Pancreas (tissue), 10 donors: ENCODE measurements at regions not wholly inside any gene's neighbourhood (a gene's known extent, or its start where the extent isn't known, plus 50 kb on each side); places are given as distances from the start of the nearest gene placed in this dataset.

Experiments used
- ATAC-seq, 4 donors: fragments of 200-7000 bp; cut with Tn5 transposase; one replicate each; pipeline versions ENCODE4 v1.8.0 to v1.9.1; 2020; ENCODE audit warnings: mild to moderate bottlenecking in 4 of 4, moderate library complexity in 4 of 4
- DNase-seq, 6 donors: peaks; one replicate each; pipeline ENCODE4 v3.0.0-alpha.2; 2020
- FAIRE-seq: peaks from 2 replicates; lab custom pipeline; 2012; peaks lifted over from hg19 to GRCh38; lab: Jason Lieb, UNC
- H3K27ac ChIP-seq, 4 donors: fragments of 200-600 bp; sonication (generic); 1 replicate in 3 of 4; 2 replicates in 1 of 4; pipeline versions ENCODE4 v1.5.0 to v1.8.0; 2020
- H3K27me3 ChIP-seq, 4 donors: fragments of 200-600 bp; one replicate each; pipeline ENCODE4 v1.8.0; 2021
- H3K36me3 ChIP-seq, 3 donors: fragments of 200-600 bp; sonication (generic) in 1 of 3; one replicate each; pipeline versions ENCODE4 v1.5.0 to v1.8.0; 2020 to 2021
- H3K4me1 ChIP-seq, 3 donors: fragments of 200-600 bp; one replicate each; pipeline ENCODE4 v1.8.0; 2021
- H3K4me3 ChIP-seq, 4 donors: fragments of 200-600 bp; sonication (generic) in 2 of 4; one replicate each; pipeline versions ENCODE4 v1.5.0 to v1.8.0; 2020 to 2021
- H3K9me3 ChIP-seq, 4 donors: fragments of 200-600 bp; one replicate each; pipeline ENCODE4 v1.8.0; 2021
- WGBS, 2 donors: extraction: QIAGEN DNeasy Blood & Tissue Kit; methylation state at CpG; one replicate each; pipeline ENCODE4 v1.1.7; 2013; 5-methylcytosine and 5-hydroxymethylcytosine counted together
- intact Hi-C, 3 donors: fragments of 100-400 bp; cut with DNase I; formaldehyde crosslinking; loops; one replicate each; pipeline versions ENCODE4 v1.11.1 to v1.14.2; 2022
- TF ChIP-seq, protein P1 (sequence below), 4 donors: fragments of 200-600 bp; sonication (generic) in 3 of 4; IDR thresholded peaks; one replicate each; pipeline versions ENCODE4 v1.5.0 to v1.8.0; 2021; ENCODE audit warnings: antibody characterized with exemption in 4 of 4
- donor health status: healthy with polysubstance abuse.
- donor health status: DM: no; HTN: no; CAD: no; lungs with moderate emphysema.
- donor health status: DM: no; HTN: no; CAD: no.
- donor health status: control.
- donor health status: control.
- donor health status: Bipolar disorder and iron deficiency.
- donor health status: DM: yes; HTN: yes; CAD: no.
- donor health status: DM: no; HTN: no; CAD: no.
- donor health status: DM: no; HTN: no; CAD: no.
- donor health status: DM: yes; HTN: yes; CAD: no.

DNA sequence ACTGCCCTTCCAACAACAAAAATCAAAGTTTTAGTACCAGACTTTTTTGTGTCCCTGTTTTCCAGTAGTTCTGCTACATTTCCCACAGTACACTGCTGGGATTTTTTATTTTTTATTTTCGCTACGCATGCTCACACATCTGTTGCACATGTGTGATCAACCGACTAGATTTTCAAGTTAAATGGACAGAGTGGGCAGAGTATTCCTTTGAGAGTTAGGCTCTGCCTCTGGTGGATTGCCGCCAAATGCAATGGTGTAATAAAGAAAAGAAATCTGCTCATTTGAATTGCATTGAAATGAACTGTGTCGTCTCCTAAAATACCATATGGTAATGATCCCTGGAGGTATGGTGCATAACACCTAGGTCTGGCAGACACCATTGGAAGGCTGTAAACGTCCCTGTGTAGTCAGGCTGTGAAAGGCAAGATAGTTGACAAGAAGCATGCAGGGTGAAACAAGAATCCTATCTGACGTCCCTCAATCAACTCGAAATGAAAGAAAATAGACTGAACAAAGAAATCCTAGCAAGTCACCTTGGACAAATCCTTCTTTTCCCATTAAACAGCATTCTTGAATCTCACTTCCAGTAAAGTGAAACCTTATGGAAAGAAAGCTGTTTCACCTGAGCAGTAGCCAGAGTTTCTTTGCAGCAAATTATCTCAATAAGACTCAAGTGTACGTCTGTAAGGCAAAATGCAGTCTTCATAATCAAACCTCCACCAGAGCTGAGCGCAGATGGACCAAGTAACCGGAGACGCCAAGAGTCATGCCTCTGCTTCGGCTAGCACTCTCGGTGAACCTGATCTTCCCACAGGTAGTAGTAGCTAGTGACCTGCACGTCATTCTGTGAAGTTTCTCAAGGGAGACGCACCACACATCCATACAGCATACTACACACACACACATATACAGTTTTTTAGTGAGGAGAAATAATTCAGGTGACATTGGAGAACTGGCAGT lies 357.3 kb downstream of the CRPPA start:
- H3K27ac ChIP-seq, result no peak overlapping the region
- ATAC-seq, result no peak
- FAIRE-seq, result no peak
- DNase-seq, result no peak
- H3K4me1 ChIP-seq, result peaks cover 0 to 6% (median 4%) of the 10 kb centered on the region in 3 donors
- no peaks in the 10 kb centered on the region for H3K9me3 ChIP-seq
- no peaks in the 10 kb centered on the region for H3K36me3 ChIP-seq
- H3K4me3 ChIP-seq, result no peak overlapping the region
- intact Hi-C loops, result loop anchor here in 1 of 3 donors (10.0 kb wide), 1 partner anchor 759 kb away; no protein-coding TSS in a partner anchor
- no peaks in the 10 kb centered on the region for H3K27me3 ChIP-seq
- 76 to 83% methylated on average over 16 of the region's 16 CpGs for WGBS, 2 donors
- TF ChIP-seq, protein P1, sequence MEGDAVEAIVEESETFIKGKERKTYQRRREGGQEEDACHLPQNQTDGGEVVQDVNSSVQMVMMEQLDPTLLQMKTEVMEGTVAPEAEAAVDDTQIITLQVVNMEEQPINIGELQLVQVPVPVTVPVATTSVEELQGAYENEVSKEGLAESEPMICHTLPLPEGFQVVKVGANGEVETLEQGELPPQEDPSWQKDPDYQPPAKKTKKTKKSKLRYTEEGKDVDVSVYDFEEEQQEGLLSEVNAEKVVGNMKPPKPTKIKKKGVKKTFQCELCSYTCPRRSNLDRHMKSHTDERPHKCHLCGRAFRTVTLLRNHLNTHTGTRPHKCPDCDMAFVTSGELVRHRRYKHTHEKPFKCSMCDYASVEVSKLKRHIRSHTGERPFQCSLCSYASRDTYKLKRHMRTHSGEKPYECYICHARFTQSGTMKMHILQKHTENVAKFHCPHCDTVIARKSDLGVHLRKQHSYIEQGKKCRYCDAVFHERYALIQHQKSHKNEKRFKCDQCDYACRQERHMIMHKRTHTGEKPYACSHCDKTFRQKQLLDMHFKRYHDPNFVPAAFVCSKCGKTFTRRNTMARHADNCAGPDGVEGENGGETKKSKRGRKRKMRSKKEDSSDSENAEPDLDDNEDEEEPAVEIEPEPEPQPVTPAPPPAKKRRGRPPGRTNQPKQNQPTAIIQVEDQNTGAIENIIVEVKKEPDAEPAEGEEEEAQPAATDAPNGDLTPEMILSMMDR (IDR thresholded peaks at IDR 0.05), result no peak

DNA sequence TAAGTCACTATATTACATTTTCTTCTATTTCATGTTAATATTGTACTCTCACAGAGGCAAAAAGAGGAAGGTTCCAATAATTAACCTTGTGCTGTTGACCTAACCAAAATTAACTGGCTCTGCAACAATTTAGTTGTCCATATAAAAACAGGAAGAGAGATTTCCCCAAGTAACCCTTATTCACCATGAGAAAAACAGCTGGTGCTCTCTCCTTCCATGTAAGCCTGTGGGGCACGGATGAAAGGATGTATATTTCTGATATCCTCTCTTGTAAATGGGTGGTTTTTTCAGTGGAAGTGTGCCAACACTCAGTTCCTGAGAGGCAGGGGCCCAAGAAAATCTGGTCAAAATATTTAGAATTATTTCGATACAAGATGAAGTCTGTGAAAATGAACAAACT lies 358.1 kb downstream of the CRPPA start:
- 79 to 81% methylated on average over 2 of the region's 2 CpGs for WGBS, 2 donors
- DNase-seq (no peak), FAIRE-seq (no peak), ATAC-seq (peak in 1 of 4 donors; percentile 31)
- Histone ChIP-seq H3K4me1 (peaks cover 0 to 6% (median 4%) of the 10 kb centered on the region in 3 donors), H3K27me3 (no peaks in the 10 kb centered on the region), H3K4me3 (no peak overlapping the region), H3K36me3 (no peaks in the 10 kb centered on the region), H3K27ac (no peak overlapping the region), H3K9me3 (no peaks in the 10 kb centered on the region)
- intact Hi-C loops, result loop anchor here in 1 of 3 donors (10.0 kb wide), 1 partner anchor 758 kb away; no protein-coding TSS in a partner anchor
- TF ChIP-seq, protein P1 (IDR thresholded peaks at IDR 0.05), result no peak

DNA sequence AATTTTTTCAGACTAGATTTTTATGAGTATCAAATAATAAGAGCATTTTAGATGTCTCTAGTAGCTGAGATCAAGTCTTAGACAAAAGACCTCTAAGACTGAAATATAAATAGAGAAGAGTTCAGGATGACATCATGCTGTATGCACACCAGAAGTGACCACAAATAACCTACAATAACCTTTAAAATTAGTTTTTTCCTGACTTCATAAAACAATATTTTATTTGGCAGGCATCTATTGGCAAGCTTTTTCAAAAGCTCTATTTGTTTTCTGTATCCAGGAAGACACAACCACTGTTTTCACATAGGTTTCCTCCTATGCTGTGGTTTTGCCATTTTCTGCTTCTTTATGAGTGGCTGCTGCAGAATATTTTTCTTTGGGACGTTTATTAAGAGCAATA lies 359.1 kb downstream of the CRPPA start:
- H3K27me3 ChIP-seq, result no peaks in the 10 kb centered on the region
- intact Hi-C loops, result loop anchor here in 1 of 3 donors (10.0 kb wide), 1 partner anchor 757 kb away; no protein-coding TSS in a partner anchor
- no peak overlapping the region for H3K27ac ChIP-seq
- WGBS, 2 donors, result 20 to 28% methylated on average over 1 of the region's 1 CpG
- FAIRE-seq, result no peak
- peaks cover 0 to 6% (median 4%) of the 10 kb centered on the region in 3 donors for H3K4me1 ChIP-seq
- H3K4me3 ChIP-seq, result no peak overlapping the region
- no peak for DNase-seq
- H3K9me3 ChIP-seq, result no peaks in the 10 kb centered on the region
- H3K36me3 ChIP-seq, result no peaks in the 10 kb centered on the region
- TF ChIP-seq, protein P1 (IDR thresholded peaks at IDR 0.05), result no peak
- ATAC-seq, result peak in 3 of 4 donors; percentile 29 to 71 (median 61)

DNA sequence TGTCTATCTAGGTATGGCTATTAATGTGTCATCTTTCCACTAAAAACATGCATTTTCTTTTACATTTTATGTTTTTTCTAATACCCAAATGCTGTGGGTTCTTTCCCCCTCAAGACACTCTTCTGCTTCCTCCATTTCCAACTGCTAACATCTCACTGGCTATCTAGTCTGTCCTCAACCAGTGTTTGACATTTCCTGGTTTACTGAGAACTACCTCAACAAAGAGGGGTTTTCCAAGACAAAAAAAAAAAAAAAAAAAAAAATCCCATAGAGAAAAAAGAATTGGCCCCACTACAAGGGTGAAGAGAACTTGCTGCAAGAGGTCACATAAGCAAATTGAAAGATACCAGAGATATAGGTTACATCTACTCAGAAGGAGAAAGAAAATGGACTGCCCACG lies 359.7 kb downstream of the CRPPA start:
- WGBS, 2 donors, result 68 to 83% methylated on average over 1 of the region's 1 CpG
- DNase-seq (no peak), FAIRE-seq (no peak), ATAC-seq (no peak)
- Histone ChIP-seq H3K4me1 (peaks cover 0 to 6% (median 4%) of the 10 kb centered on the region in 3 donors), H3K9me3 (no peaks in the 10 kb centered on the region), H3K36me3 (no peaks in the 10 kb centered on the region), H3K27ac (no peak overlapping the region), H3K4me3 (no peak overlapping the region), H3K27me3 (no peaks in the 10 kb centered on the region)
- intact Hi-C loops, result loop anchor here in 1 of 3 donors (10.0 kb wide), 1 partner anchor 757 kb away; no protein-coding TSS in a partner anchor
- TF ChIP-seq, protein P1 (IDR thresholded peaks at IDR 0.05), result no peak
